ENCODE measurements at regions not wholly inside any gene's neighbourhood (a gene's known extent, or its start where the extent isn't known, plus 50 kb on each side); places are given as distances from the start of the nearest gene placed in this dataset.

- no peak for DNase-seq
These were observed 1142.2 kb downstream of the ARAP2 start for GRCh38 chr4:35102066-35102465.

GRCh38 chr4:35105486-35105885 is 1138.8 kb downstream of the ARAP2 start:
- no peak for DNase-seq

GRCh38 chr4:35106091-35106734 is 1138.1 kb downstream of the ARAP2 start:
- DNase-seq = no peak

- DNase-seq = no peak
These were observed 1120.2 kb downstream of the ARAP2 start for GRCh38 chr4:35124106-35124505.

- DNase-seq = no peak
These were observed 1118.2 kb downstream of the ARAP2 start for GRCh38 chr4:35125995-35126712.

GRCh38 chr4:35138449-35138848 is 1105.9 kb downstream of the ARAP2 start:
- no peak for DNase-seq

- DNase-seq = no peak
These were observed 1096.6 kb downstream of the ARAP2 start for GRCh38 chr4:35147761-35148160.

GRCh38 chr4:35151816-35152572 is 1092.3 kb downstream of the ARAP2 start:
- DNase-seq = no peak

GRCh38 chr4:35163168-35163567 is 1081.1 kb downstream of the ARAP2 start:
- no peak for DNase-seq

- no peak for DNase-seq
These were observed 1080.3 kb downstream of the ARAP2 start for GRCh38 chr4:35164063-35164462.

- DNase-seq = no peak
These were observed 1077.8 kb downstream of the ARAP2 start for GRCh38 chr4:35166466-35166865.

- no peak for DNase-seq
These were observed 1076.9 kb downstream of the ARAP2 start for GRCh38 chr4:35167385-35167784.

GRCh38 chr4:35175487-35175886 is 1068.8 kb downstream of the ARAP2 start:
- no peak for DNase-seq

GRCh38 chr4:35175894-35176293 is 1068.4 kb downstream of the ARAP2 start:
- no peak for DNase-seq

- DNase-seq = no peak
These were observed 1061.9 kb downstream of the ARAP2 start for GRCh38 chr4:35182451-35182850.

GRCh38 chr4:35189988-35190613 is 1054.2 kb downstream of the ARAP2 start:
- DNase-seq = no peak

- no peak for DNase-seq
These were observed 1042.9 kb downstream of the ARAP2 start for GRCh38 chr4:35201403-35201802.

- DNase-seq = no peak
These were observed 1027.7 kb downstream of the ARAP2 start for GRCh38 chr4:35216636-35217035.

- DNase-seq = no peak
These were observed 1027.0 kb downstream of the ARAP2 start for GRCh38 chr4:35217331-35217730.

GRCh38 chr4:35228313-35228712 is 1016.0 kb downstream of the ARAP2 start:
- no peak for DNase-seq

- DNase-seq = no peak
These were observed 1015.3 kb downstream of the ARAP2 start for GRCh38 chr4:35229021-35229420.

GRCh38 chr4:35237924-35238323 is 1006.4 kb downstream of the ARAP2 start:
- DNase-seq = no peak

- DNase-seq = no peak
These were observed 1005.5 kb downstream of the ARAP2 start for GRCh38 chr4:35238793-35239192.

- no peak for DNase-seq
These were observed 997.8 kb downstream of the ARAP2 start for GRCh38 chr4:35246493-35246892.
